Frontal cortex (tissue), 3 donors: ENCODE measurements at regions not wholly inside any gene's neighbourhood (a gene's known extent, or its start where the extent isn't known, plus 50 kb on each side); places are given as distances from the start of the nearest gene placed in this dataset.

Experiments
- DNase-seq, 2 donors: peaks; one replicate each; pipeline ENCODE4 v3.0.0; 2012; ENCODE audit warnings: low spot score in 2 of 2
- FAIRE-seq: peaks from 2 replicates; lab custom pipeline; 2012; peaks lifted over from hg19 to GRCh38; lab: Jason Lieb, UNC
- donor health status: control.
- donor health status: control.
- donor health status: control.

DNA sequence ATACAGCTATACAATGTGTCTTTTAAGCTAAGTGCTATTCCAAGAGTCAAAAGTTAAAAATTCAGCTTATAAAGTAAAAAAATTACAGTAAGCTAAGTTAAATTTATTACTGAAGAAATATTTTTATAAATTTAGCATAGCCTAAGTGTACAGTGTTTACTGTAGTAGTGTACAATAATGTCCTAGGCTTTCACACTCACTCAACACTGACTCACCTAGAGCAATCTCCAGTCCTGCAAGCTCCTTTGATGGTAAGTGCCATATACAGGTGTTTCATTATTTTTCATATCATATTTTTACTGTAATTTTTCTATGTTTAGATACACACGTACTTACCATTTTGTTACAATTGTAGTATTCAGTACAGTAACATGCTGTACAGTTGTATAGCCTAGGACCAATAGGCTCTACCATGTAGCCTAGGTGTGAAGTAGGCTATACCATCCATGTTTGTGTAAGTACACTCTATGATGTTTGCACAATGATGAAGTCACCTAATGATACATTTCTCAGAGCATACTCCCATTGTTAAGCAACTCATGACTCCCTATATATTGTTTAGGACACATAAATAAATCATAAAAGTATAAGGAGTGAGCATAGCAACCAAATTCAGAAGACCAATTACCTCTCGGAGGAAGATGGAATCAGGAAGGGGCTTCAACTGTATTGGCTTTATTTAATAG is 165.1 kb upstream of the SLC30A5 start:
- FAIRE-seq (no peak), DNase-seq (no peak)

DNA sequence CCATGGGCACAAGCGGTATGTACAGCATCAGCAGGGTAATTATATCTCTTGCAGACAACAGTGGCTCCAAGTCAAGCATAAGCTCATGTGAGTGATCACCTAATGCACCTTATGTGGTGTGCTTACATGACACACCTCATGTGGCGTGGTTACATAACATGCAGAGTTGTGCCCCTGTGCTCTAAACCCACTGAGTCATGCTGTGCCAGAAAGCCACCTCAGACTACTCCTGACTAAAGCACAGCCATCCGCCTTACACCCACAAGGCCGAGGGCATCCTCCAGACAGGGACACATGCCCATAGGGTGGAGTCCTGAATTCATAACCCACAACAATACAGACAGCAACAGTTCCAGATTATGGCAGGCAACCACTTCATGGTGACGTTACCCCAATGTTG is 163.7 kb upstream of the SLC30A5 start:
- DNase-seq (no peak), FAIRE-seq (no peak)

DNA sequence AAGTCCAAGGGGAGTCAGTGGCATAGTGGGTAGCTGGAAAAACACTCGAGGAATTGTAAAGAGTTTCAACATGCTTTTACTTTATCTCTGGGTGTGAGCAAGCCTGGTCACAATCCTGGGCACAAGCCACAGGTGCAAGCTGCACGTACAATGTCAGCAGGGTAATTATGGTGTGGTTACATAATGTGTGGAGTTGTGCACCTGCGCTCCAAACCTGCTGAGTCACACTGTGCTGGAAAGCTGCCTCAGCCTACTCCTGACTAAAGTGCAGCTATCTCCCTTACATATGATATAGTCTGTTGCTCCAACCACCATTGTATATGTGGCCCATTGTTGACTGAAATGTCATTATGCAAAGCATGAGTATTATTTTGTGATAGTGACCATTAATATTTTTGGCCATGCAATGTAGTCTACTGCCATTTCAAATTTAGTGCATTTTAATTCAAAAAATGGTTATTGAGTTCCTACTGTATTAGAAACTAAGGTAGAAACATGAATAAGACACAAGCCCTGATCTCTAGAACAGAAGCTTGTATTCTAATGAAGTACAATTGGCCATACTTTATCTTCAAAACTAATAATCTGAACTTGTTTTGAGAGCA is 160.9 kb upstream of the SLC30A5 start:
- DNase-seq (no peak), FAIRE-seq (no peak)

GRCh38 chr5:68942169-68942568 is 151.6 kb upstream of the SLC30A5 start:
- DNase-seq: no peak
- no peak for FAIRE-seq

GRCh38 chr5:68946728-68947127 is 147.1 kb upstream of the SLC30A5 start:
- FAIRE-seq: no peak
- DNase-seq: no peak

DNA sequence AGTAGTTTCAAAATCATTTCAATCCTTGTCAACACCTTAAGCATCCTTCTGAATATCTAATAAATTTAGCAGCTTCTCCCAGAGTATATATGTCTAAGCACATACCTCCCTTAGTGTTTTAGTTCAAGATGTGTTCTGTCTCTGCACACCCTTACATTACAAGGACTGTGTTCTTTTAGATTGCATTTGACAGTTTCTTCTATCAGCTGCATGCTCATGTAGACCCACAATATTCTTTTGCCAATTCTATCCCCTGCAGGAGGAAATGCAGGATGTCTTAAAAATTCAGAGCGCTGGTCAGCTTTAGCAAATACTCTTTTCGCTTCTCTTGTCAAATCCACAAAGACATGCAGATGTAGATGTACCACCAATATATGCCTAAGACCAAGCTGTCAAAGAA is 145.8 kb upstream of the SLC30A5 start:
- FAIRE-seq (no peak), DNase-seq (no peak)

DNA sequence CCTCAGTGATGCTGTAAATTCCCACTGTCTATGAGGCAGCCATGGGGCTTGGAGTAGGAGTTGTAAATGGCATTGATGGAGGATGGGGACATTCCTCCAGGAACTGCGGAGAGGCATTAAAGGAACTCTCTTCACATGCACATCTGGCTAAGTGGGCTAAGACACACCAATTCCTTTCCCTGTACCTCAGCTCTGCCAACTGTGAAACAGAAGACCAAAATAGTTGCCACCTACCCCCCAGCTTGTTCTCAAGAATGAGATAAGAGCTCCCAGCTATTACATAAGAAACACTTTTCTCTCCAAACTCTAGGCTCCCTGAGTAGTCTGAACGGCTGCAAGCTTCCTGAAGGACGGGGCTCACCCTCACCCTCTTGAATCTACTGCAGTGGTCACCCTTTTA is 144.6 kb upstream of the SLC30A5 start:
- FAIRE-seq: no peak
- no peak for DNase-seq

- DNase-seq (no peak), FAIRE-seq (no peak)
Measured at GRCh38 chr5:68949711-68950110, 144.1 kb upstream of the SLC30A5 start.

- DNase-seq: no peak
- FAIRE-seq: no peak
Measured at GRCh38 chr5:68950125-68950524, 143.7 kb upstream of the SLC30A5 start.

GRCh38 chr5:68950930-68951329 is 142.9 kb upstream of the SLC30A5 start:
- DNase-seq: no peak
- FAIRE-seq: no peak

DNA sequence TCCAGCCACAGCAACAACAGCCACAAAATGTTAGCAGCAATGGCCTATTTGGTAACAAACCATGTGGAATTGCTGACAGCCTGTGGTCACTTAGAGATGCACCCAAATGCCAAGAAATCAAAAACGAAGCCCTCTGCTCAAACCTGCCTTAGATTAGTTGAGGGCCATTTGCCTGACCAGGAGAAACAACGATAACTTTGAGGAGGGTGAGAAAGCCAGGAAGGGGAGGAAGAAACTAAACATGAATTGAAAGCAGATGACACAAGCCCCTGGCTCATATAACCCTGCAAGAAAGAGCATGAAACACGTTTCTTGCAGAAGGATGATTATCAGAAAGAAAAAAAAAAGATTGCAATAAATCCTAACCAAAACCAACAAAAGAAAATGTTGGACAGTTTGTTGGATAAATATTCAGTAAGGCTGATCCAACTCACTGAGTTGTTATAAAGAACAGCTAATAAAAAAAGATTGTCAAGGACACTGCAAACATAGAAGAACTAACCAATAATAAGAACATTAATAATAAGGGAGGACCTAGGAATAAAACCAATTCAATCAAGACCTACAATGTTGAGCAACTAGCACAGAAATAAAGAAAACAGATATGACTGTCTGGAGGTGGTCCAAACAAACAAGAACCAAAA is 140.5 kb upstream of the SLC30A5 start:
- DNase-seq (no peak), FAIRE-seq (no peak)

- FAIRE-seq: no peak
- no peak for DNase-seq
Measured at GRCh38 chr5:68953875-68954617, 139.8 kb upstream of the SLC30A5 start.

GRCh38 chr5:68954618-68954910 is 139.2 kb upstream of the SLC30A5 start:
- FAIRE-seq (no peak), DNase-seq (no peak)

- no peak for DNase-seq
- no peak for FAIRE-seq
Measured at GRCh38 chr5:68957591-68957990, 136.2 kb upstream of the SLC30A5 start.

DNA sequence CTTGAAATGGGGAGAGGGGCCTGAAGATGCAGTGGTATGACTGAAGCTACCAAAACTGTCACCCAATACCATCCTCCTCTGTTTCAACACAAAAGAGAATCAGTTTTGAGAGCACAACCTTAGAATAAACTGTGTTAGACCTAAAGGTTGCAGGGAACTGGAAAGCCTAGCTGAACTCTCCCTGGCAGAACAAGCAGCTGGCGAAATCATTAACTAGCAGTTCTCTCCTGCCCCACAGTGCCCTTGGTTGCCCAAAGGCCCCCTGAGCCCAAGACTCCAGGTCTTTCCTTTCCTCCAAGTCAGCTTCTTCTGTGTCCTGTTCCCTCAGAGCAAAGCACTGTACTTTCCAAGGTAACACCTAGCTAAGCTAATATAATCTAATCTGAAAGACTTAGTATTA is 135.4 kb upstream of the SLC30A5 start:
- no peak for FAIRE-seq
- no peak for DNase-seq

GRCh38 chr5:68960456-68960855 is 133.4 kb upstream of the SLC30A5 start:
- DNase-seq: no peak
- FAIRE-seq: no peak

DNA sequence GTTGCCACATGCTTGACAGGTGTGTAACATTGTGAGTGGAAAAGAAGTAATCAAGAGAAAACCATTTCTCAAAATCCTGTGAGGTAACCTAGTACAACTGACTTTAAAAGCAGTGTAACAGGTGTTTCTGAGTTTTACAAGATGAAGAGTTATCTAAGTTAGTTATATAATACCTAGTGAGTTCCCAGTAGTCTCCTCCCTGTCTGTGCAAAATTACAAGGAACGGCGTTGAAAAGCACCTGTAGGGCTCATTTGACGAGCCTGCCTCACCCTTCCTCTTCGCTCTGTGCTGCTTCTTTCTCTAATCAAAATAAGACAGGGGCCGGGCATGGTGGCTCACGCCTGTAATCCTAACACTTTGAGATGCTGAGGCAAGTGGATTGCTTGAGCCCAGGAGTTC is 132.9 kb upstream of the SLC30A5 start:
- FAIRE-seq (no peak), DNase-seq (no peak)

GRCh38 chr5:68961762-68962161 is 132.1 kb upstream of the SLC30A5 start:
- DNase-seq: no peak
- no peak for FAIRE-seq

DNA sequence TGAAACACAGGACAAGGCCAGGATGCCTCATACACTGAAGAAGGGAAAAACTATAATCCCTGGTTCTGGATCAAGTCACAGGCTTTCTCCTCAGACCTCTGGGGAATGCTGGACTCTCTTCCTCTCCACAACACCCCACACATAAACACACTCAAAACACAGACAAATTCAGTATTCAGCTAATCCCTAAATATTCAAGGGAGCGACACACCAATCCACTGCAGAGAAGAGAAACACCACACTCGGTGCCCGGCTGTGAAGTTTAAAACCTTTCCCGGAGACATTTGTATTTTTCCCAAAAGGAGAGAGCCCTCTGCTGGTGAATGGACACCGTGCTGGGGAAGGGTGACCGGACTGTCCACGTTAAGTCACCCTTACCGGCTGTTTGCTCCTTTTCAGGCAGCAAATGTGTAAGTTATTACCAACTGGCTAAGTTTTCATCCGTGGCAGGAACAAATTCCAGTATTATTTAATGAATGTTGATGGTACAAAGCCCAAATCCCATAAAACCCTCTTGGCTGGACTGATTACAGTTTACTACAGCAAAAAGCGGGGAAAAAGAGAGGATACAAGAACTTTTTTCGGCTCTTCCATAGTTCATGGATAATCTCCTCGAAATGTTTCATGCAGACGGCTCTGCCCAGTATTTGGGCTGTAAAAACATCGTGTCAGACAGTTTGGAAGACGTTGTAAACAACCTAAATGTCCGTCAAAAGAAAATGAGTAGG is 130.9 kb upstream of the SLC30A5 start:
- DNase-seq (peak; percentile 19 to 58), FAIRE-seq (no peak)

- FAIRE-seq (no peak), DNase-seq (no peak)
Measured at GRCh38 chr5:68964679-68965078, 129.1 kb upstream of the SLC30A5 start.
